LNCAP (cell line): ENCODE measurements at regions not wholly inside any gene's neighbourhood (a gene's known extent, or its start where the extent isn't known, plus 50 kb on each side); places are given as distances from the start of the nearest gene placed in this dataset.

Experiments used
- TF ChIP-seq, protein P1 (sequence below): fragments of 450-650 bp; IDR thresholded peaks from 2 replicates; pipeline ENCODE4 v1.5.1; 2017; ENCODE audit warnings: mild to moderate bottlenecking

DNA sequence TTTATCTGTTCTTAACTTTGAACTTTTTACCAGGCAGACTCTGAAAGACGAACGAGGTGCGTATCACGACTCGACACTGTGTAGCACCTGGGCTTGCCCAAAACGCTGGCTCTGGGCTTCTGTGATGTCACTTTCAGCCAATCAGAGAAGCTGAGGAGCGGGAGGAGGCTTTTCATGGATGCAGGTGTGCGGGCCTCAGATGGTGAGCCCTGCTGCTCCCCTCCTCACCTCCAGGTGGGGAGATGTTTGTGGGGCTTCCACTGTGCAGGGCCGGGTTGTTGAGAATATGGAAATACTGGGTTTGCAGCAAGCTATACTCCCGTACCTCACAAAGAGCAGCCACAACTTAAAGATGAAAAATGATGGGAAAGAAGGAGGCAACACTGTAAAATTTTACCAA, 246.3 kb downstream of the IRX2 start:
- TF ChIP-seq, protein P1, sequence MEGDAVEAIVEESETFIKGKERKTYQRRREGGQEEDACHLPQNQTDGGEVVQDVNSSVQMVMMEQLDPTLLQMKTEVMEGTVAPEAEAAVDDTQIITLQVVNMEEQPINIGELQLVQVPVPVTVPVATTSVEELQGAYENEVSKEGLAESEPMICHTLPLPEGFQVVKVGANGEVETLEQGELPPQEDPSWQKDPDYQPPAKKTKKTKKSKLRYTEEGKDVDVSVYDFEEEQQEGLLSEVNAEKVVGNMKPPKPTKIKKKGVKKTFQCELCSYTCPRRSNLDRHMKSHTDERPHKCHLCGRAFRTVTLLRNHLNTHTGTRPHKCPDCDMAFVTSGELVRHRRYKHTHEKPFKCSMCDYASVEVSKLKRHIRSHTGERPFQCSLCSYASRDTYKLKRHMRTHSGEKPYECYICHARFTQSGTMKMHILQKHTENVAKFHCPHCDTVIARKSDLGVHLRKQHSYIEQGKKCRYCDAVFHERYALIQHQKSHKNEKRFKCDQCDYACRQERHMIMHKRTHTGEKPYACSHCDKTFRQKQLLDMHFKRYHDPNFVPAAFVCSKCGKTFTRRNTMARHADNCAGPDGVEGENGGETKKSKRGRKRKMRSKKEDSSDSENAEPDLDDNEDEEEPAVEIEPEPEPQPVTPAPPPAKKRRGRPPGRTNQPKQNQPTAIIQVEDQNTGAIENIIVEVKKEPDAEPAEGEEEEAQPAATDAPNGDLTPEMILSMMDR, result no peak

DNA sequence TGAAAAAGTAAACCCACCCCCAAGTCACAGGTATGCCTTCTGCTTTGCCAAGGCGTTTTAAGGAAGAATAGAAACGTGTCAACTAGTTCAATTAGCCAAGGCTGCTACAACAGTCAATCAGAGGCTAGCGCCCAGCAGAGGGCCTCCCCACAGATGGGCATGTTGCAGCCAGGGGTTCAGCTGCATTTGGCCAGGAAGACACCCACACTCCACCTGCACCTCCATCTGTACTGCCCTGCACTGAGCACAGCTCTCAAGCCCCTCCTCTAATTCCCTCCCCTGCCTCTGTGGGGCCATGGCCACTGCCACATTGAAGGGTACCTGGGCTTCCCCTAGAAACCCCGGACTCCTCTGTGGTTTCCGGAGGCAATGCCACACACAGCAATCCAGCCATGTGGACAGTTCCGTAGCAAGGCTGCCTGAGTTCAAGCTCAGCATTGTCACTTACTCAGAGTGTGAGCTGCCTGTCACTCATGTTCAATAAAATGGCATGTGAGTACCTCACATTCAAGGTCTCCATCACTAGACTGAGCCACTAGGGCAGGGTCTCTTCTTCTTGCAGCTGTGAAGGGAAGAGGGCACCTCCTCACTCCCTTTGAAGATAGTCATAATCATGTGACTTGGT, 248.4 kb downstream of the IRX2 start:
- TF ChIP-seq, protein P1, result no peak

DNA sequence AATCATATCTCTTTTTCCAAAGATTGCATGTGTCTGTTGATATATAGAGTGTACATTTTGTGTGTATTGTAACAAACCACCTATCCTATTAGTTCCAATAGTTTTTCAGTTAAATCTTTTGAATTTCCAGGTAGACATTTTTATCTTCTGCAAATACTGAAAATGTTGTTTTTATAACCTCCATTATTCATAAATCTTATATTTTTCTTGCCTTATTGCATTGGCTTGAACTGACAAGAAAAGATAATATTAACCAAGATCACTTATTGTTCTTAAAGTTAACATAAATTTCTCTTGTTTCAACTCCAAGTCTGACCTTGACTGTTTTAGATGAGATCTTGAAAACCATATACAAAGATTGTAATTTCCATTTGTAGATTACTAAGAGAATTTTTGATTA, 251.6 kb downstream of the IRX2 start:
- TF ChIP-seq, protein P1, result no peak

DNA sequence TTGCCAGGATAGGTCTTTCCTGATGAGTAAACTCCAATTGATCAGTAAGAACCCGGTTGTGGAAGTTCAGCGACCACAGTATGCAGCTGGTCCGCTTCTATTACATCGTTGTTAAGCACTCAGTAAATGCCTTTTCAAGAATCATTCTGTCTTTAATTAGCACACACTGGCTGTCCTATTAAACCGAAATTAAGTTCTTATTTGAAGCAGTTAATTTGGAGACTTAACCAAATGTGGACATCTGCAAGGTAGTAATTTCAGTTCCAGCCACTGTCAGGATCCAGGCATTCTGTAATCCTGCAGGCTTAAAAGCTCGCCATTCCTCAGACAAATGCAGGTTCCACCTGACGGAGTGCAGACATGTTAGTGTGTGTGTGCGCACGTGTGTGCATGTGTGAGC, 254.6 kb downstream of the IRX2 start:
- TF ChIP-seq, protein P1, result no peak

DNA sequence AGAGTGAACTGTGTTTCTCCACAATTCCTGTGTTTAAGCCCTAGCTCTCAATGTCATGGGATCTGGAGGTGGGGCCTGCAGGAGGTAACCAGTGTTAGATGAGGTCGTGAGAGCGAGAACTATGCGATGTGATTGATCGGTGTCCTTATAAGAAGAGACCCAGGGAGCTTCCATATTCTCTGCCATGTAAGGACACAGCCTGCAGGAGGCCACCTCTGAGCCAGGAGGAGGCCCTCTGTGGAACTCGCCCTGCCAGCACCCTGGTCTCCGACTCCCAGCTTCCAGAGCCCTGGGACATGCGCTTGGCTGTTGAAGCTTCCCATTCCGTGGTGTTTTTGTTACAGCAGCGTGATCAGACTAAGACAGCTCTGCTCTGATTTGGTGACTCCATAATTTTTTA, 255.4 kb downstream of the IRX2 start:
- TF ChIP-seq, protein P1, result no peak

DNA sequence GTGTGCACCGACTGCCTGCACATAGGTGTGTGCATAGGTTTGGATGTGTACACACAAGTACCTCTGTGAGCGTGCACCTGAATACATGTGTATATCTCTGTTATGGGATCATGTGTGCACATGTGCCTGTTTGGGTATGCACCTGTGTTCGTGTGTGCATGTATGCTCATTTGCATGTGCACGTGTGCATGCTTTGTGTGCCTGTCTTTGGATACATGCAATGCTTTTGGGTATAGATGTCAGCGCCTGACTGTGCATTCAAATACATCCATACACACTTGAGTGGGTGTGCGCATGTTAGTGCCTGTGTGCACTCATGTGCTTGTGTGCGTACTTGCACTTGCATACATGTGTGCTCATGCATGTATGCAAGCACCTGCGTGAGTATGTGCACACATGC, 258.1 kb downstream of the IRX2 start:
- TF ChIP-seq, protein P1, result no peak

DNA sequence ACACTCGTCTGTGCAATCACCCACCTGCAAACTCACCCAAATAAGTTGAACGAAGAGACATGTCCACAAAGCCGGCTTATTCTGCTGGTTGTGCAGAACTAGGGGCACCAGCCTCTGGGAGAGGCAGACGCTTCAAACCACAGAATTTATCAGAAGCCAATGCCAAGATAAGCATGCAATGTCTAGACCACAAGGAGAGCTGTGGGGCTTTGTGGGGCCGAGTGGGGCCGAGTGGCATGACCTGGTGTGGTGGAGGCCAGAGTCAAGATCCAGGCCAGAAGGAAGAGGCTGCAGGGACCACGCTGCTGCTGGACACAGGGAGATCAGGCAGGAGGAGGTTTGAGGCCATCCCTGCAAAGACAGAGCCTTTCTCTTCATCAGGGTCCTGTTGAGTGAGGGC, 259.0 kb downstream of the IRX2 start:
- TF ChIP-seq, protein P1, result no peak

DNA sequence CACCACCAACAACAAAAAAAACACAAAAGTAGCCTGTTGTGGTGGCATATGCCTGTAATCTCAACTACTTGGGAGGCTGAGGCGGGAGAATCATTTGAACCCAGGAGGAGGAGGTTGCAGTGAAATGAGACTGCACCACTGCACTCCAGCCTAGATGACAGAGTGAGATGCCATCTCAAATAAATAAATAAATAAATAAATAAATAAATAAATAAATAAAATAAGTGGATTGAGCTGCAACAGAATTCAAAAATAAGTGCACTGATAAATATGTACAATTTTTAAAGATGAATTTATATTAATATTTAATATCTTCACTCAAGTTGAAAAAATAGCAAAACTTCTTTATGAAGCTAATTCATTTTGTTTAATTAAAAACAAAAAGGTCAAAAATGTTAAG, 259.6 kb downstream of the IRX2 start:
- TF ChIP-seq, protein P1, result no peak
